ENCODE measurements at regions not wholly inside any gene's neighbourhood (a gene's known extent, or its start where the extent isn't known, plus 50 kb on each side); places are given as distances from the start of the nearest gene placed in this dataset.

GRCh38 chr3:186487819-186488218 is 56.4 kb downstream of the CRYGS start:
- H3K36me3 ChIP-seq (ENCODE audit: control insufficient read depth, insufficient read depth, low read length), result no peaks in the 10 kb centered on the region
- no peaks in the 10 kb centered on the region for H3K27me3 ChIP-seq (replicated peaks; ENCODE audit: control insufficient read depth, insufficient read depth, low read length)
- H3K4me3 ChIP-seq (replicated peaks; ENCODE audit: low read depth, low read length), result no peak overlapping the region
- no peak for TF ChIP-seq CTCF (IDR thresholded peaks at IDR 0.05; ENCODE audit: insufficient read depth, low read length, poor library complexity, severe bottlenecking)
- no peak for DNase-seq (ENCODE audit: extremely low read depth, insufficient read length)

GRCh38 chr3:186487037-186487436 is 57.1 kb downstream of the CRYGS start:
- no peaks in the 10 kb centered on the region for H3K27me3 ChIP-seq (replicated peaks; ENCODE audit: control insufficient read depth, insufficient read depth, low read length)

GRCh38 chr3:186483611-186484340 is 60.4 kb downstream of the CRYGS start:
- no peak for DNase-seq (ENCODE audit: extremely low read depth, insufficient read length)
- H3K4me3 ChIP-seq (replicated peaks; ENCODE audit: low read depth, low read length), result no peak overlapping the region
- no peak for TF ChIP-seq CTCF (IDR thresholded peaks at IDR 0.05; ENCODE audit: insufficient read depth, low read length, poor library complexity, severe bottlenecking)

More at GRCh38 chr3:186487037-186487436, 57.1 kb downstream of the CRYGS start:
- no peak for DNase-seq (ENCODE audit: extremely low read depth, insufficient read length)
- no peak overlapping the region for H3K4me3 ChIP-seq (replicated peaks; ENCODE audit: low read depth, low read length)
- TF ChIP-seq CTCF (IDR thresholded peaks at IDR 0.05; ENCODE audit: insufficient read depth, low read length, poor library complexity, severe bottlenecking), result no peak
- H3K36me3 ChIP-seq (ENCODE audit: control insufficient read depth, insufficient read depth, low read length), result no peaks in the 10 kb centered on the region

DNA sequence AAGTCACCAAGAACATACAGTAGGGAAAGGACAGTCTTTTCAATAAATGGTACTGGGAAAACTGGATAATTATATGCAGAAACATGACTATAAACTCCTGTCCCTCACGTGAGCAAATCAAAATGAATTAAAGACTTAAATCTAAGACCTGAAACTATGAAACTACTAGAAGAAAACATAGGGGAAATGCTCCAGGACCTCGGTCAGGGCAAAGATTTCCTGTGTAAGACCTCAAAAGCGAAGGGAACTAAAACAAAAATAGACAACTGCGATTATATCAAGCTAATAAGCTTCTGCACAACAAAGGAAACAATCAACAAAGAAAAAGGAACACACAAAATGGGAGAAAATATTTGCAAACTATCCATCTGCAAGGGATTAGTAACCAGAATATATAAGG is 62.7 kb downstream of the CRYGS start:
- no peak for DNase-seq (ENCODE audit: extremely low read depth, insufficient read length)

More at GRCh38 chr3:186483611-186484340, 60.4 kb downstream of the CRYGS start:
- H3K36me3 ChIP-seq (ENCODE audit: control insufficient read depth, insufficient read depth, low read length), result no peaks in the 10 kb centered on the region
- H3K27me3 ChIP-seq (replicated peaks; ENCODE audit: control insufficient read depth, insufficient read depth, low read length), result no peaks in the 10 kb centered on the region

GRCh38 chr3:186477876-186478275 is 66.3 kb downstream of the CRYGS start:
- Histone ChIP-seq H3K4me3 (replicated peaks; ENCODE audit: low read depth, low read length) (peak overlapping the region; percentile 60), H3K27me3 (replicated peaks; ENCODE audit: control insufficient read depth, insufficient read depth, low read length) (no peaks in the 10 kb centered on the region)

More for the DNA sequence above, 62.7 kb downstream of the CRYGS start:
- H3K27me3 ChIP-seq (replicated peaks; ENCODE audit: control insufficient read depth, insufficient read depth, low read length), result no peaks in the 10 kb centered on the region
- TF ChIP-seq CTCF (IDR thresholded peaks at IDR 0.05; ENCODE audit: insufficient read depth, low read length, poor library complexity, severe bottlenecking), result no peak
- H3K4me3 ChIP-seq (replicated peaks; ENCODE audit: low read depth, low read length), result no peak overlapping the region
- no peaks in the 10 kb centered on the region for H3K36me3 ChIP-seq (ENCODE audit: control insufficient read depth, insufficient read depth, low read length)

More at GRCh38 chr3:186477876-186478275, 66.3 kb downstream of the CRYGS start:
- H3K36me3 ChIP-seq (ENCODE audit: control insufficient read depth, insufficient read depth, low read length), result no peaks in the 10 kb centered on the region
- no peak for TF ChIP-seq CTCF (IDR thresholded peaks at IDR 0.05; ENCODE audit: insufficient read depth, low read length, poor library complexity, severe bottlenecking)
- DNase-seq (ENCODE audit: extremely low read depth, insufficient read length), result no peak
